HK-2 (cell line): ENCODE measurements at regions not wholly inside any gene's neighbourhood (a gene's known extent, or its start where the extent isn't known, plus 50 kb on each side); places are given as distances from the start of the nearest gene placed in this dataset.
A peak's percentile ranks its signal among the peaks of the same experiment; 100 is the strongest.

Experiments used
- DNase-seq: peaks from one replicate; pipeline ENCODE4 v3.0.0-alpha.2; 2018; ENCODE audit not compliant: unreplicated experiment

DNA sequence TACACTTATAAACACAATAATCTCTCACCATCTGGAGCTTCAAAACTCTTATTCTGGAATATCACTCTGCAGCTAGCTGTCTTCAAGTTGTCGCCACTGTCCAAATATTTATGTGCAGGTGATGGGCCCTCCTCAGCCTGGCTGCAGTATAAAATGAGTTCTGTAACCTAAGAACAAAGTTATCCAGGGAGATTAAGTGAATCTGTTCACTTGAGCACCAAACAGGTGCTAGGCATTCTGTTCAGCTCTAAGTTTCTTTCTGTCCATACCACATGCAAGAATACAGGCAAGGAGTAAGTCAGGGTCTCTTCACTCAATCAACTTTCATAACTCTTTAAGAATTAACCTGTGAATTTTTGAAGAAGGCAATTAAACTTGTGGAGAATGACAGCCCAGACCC is 344.1 kb downstream of the PLK2 start:
- no peak for DNase-seq

DNA sequence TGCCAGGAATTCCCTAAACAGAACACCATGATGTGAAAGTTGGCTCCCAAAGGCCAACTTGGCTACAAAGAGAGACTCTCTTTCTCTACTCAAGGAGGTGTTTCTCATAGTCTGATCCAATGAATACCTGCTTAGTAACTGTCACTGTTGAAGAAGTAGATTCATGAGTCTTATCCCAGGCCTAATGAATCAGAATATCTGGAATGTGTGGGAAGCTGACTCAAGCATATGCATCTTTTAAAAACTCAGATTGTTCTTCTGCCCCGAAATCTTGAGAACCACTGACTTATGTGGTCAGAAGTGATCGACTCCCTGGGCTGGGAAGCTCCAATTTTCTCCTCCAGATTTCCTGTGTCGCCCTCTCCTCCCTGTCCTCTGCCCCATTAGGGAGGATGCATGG is 345.6 kb downstream of the PLK2 start:
- DNase-seq = peak; percentile 4

DNA sequence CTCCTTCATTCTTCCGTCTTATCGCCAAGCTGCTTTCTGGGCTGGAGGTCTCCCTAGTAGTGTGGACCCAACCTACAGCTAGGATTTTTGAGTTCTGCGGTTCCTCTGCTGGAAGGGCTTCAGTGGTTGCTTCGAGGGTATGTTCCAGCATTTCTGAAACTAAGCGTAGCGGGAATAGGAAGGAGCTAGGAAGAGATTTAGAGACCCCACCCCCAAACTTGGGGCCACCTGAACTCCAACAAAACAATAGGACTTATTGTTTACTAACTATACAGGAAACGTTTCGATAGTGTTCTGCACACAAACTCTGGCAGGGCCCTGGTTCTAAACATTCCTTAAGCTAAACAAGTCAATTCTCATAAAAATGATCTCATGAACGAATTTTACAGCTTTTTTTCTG is 346.7 kb downstream of the PLK2 start:
- DNase-seq = no peak

DNA sequence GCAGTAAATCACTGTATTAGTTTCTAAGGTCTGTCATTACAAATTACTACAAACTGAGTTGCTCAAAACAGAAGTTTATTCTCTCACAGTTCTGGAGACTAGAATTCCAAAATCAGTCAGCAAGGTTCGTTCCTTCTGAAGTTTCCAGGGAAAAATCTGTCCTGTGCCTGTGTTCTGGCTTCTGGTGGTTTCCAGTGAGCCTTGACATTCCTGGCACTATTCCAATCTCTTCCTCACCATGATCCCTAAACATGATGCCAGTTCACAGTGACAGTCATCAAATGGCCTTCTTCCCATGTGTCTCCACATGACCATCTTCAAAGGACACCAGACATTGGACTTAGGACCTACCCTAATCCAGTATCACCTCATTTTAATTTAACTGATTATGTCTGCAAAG is 351.4 kb downstream of the PLK2 start:
- DNase-seq = no peak

DNA sequence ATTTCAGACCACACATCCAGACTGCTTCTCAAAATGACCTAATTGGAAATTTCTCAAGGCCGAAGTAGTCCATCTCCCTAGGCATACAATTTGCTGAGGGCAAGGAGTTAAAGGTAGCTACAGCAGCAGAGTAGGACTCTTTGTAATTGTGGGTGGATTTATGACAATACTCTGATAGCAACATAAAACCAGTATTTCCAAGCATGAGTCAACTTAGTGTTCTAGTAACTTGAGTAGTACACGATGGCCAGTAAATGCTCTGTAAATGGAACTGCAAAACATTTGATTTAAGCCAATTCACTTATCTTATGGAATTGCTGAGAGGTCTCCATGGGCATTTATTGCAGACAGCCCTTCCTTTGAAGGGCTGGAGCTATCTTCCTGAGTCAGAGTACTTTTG is 352.2 kb downstream of the PLK2 start:
- no peak for DNase-seq

DNA sequence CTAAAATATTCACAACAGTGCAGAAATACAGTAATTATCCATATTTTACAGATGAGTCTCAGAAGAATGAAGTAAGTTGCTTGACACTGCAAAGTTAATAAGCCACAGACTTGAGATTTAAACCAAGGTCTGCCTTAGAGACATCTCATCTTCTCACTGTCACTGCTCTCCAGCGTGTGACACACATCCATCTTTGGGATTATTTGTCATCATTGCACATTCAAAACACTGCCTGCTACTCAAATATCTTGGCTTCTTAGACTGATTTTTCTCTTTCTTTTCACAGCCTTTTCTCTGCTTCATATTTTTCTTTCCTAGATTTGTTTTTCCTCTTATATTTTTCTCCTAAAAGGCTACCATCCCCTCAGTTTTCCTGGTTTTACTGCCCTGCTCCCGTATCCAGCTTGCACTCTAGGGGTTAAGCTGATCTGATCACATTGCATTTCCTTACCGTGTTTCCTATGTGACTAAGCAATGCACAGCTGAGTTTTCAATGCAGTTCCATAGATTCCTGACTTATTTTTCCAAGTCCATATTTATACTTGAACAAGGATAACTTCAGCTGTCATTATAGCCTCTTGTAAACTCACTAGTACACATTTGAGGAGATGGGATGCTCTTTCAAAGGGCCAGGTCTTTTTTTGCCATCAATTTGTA is 353.0 kb downstream of the PLK2 start:
- DNase-seq = no peak

DNA sequence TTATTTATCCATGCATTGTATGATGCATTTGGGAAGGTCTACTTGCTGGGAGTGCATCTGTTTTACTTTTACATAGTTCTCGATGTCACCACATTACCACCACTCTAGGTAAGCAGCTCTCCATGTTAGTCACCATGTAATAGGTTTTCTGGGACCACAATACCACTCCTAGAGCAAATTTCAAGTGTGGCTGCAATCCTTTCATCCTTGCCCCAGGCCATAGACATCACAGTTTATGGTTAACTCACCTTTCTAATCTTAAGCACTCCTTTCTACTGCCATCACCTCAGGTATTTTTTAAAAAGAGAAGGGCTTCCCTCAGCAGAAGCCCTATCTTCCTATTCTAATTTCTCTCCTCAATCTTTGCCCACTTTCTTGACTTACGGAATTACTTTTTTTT is 354.1 kb downstream of the PLK2 start:
- no peak for DNase-seq

DNA sequence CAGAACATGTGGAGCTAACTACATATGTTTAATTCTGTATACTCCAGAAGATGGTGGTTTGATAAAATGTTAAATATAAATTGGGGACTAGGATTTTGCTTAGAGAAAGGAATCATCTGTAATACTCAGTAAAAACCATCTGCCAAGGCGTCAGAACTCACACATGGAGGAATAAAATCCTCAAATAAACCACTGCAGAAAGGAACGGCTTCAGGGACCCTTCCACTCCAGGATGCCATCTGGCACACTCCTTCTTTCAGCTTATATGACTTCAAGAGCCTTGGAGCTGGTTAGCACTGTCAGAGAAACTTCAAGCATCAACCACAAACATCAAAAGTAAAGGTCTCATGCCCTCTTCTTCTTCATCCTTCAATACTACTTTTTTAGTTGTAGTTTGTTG is 360.6 kb downstream of the PLK2 start:
- no peak for DNase-seq

DNA sequence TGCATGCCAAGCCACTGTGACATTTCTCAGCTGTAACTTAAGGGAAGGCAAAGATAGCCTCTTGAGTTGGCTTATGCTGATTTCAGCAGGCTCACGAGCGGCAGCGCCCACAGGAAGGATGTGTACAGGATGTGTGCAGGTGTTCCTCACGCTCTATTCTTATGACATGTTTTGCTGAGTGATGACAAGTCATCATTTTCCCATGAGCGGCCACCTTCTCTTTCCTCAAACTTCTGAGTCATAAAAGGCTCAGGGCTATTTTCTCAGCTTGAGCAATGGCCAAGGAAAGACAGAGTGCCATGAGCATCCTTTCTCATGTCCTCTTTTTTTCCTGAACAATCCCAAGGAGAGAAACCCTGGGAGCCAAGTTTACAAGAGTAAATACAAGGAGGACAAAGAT is 365.9 kb downstream of the PLK2 start:
- DNase-seq = no peak

DNA sequence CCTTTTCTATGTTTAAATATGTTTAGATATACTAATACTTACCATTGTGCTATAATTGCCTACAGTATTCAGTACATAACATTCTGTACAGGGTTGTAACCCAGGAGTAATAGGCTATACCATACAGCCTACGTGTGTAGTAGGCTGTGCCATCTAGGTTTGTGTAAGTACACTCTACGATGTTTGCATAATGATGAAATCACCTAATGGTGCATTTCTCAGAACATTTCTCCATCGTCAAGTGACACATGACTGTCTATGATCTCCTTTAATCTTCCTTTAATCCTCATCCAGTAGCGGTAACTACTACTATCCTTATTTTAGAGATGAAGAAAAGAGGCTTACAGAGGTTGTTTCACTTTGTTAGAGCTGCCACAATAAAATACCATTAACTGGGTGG is 369.2 kb downstream of the PLK2 start:
- DNase-seq = no peak

DNA sequence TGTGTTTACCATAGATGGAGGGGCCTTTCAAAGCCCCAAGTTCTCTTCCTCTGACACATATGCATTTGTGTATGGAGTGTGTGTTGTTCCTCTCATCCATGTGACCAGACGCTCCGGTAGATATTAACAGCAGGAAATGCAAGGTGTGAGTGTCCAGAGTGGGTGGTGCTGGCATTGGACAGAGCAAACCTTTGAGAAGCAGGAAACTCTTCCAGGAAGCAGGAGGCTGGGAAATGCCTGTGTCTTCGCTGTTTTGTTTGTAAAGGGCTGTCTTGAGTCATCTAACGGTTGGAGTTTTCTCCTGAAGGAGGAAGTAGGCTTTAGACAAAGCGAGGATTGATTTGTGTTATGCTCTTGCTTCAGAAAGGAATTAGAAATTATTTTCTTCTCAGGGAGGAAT is 370.9 kb downstream of the PLK2 start:
- DNase-seq = peak; percentile 20

DNA sequence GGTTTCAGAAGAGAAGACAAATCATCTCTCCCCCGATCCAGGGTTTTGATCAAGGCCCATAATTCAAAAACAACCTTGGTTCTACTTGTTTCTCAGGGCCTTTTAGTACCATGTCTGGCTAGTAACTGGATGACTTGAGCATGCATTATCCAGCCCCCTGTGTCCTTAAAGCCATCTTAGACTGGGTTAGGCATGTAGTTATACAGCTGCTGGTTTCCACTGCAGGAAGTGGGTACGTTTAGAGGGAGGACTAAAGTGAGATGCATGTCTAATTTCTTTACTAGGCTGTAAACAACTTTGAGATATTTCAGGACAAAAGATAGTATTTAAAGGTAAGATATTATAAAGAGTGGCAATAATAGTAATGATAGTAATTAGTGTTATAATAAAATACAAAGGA is 372.0 kb downstream of the PLK2 start:
- no peak for DNase-seq

DNA sequence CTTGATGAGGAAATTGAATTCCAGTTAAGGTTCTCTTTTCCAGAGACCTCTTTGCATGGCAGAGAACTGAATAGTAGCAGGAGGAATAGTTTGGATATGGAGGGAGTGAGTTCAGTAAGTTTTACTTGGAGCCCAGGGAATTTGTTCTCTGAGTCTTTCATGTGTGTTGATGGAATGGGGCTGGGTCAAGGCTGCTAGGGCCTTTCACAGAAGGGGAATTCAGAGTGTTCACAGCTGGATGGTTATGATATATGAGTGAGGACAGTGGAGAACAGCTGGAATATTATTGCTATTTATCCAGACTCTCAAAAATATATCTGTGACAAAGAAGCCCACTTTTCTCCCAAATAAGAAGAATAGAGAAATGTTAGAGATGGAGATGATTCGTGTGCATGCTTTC is 372.8 kb downstream of the PLK2 start:
- DNase-seq = no peak

DNA sequence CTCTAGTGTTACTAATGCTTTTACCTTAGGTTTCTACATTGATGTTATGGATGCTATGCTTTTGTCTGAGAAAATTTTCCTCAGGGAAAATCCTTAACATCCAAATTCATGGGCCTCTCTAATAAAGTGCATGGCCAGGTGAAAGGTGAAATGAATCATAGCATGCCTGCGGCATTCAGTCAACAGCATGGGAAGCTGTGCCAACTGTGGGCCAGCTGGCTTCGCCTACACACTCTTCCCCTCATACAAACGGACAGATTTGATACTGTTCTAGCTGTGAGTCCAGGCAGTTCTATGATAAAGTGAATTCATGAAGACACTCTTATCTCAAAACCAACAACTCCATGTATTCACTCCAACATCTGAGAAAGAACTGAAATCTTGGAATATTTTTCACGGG is 374.1 kb downstream of the PLK2 start:
- DNase-seq = no peak

DNA sequence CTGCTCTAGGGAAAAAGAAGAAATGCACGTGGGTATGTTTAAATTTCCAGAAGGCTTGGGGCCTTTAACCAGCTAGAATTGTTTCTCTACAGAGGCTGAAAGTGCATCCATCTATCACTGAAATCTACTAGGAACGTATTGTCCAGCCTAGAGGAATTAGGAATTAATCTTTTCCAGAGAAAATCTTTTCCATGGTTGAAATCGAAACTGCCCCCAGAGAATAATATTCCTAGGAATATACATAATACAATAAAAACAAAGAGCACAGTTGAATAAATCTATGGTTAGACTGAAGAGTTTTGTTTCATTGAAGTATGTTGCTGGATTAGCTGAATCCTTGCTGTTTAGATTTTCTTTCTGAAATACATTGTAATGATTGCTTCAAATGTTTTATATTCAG is 378.5 kb downstream of the PLK2 start:
- DNase-seq = no peak

DNA sequence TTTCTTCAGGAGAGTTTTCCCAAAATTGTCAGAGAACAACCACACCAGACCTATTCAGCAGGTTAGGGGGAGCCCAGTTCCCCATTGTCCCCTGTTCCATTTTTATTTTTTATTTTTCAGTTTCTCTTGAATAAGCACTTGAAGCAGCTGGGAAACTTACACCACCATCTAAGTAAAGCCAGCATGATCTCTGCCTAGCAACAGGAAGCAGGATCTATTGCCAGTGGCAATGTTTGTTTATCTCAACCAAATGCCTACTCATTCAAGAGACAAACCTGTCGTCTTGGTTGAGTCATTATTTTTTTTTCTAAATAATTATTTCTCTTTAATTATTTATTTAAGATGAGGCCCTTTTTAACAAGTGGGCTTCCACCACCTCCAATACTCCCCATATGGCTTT is 379.3 kb downstream of the PLK2 start:
- no peak for DNase-seq

DNA sequence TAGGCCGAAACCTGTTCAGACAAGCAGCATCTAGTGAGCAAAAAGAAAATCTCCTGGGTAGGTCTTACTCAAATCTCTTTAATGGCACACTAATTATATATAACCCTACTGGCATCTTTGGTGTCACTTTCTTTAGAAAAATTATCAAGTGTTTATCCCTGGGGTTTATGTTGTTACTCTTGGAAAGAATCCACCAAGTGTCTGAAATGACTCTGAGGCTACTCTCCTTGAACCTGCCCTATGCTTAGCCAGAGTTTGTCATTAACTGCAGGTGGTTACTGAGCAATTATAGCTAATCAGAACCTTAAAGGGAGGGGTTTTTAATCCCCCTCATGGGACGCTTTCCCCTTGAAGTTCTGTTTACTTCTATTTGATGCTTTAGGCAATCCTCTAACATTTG is 381.9 kb downstream of the PLK2 start:
- no peak for DNase-seq

DNA sequence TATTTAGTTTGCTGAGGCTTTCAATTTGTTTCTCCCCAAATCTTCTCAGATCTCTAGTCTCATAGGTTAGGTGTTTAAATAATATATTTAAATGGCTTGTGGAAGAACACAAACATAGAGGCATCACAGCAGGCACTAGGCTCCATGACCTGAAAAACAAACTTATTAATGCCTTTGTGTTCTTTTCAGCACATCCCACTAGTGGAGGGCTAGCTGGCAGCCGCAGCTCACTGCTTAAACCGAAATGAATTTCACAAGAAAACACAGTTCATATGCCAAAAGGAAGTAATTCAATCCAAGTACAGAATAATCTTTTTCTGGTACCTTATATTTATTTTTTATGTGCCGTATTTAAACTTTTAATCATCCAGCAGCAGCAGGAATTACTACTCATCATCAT is 382.5 kb downstream of the PLK2 start:
- no peak for DNase-seq

DNA sequence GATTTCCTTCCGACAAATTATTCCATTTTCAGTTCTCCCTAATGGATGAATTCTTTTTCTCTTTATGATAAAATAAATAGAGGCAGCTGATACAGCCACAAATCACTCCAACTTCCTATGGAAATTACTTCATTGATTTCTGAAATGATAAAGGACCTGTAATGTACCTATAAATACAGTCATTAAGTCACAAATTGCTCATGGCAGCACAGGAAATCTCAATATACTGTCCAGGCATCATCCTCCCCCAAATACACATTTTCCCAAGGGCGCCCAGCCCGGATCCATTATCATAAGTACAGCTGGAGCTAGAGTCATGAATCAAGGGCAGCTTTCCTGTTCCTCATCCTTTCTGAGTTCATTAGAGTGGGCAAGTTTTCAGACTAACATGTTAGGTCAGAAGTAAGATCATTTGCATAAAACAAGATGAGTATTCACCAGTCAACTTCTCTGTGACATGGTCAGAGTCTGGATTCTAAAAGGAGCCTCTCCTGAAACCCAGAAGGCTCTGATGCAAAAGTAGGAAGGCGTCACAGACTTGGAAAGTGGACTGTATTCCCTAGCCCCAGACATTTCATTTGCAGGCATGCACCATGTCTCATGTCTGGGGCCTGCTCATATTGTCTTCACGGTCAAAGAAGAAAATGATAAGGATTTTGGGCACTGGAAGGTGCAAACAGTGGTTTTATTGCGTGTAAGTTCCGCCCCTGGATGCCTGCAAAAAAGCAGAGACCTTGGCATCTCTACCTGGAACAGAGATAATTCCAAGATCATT is 383.2 kb downstream of the PLK2 start:
- no peak for DNase-seq

DNA sequence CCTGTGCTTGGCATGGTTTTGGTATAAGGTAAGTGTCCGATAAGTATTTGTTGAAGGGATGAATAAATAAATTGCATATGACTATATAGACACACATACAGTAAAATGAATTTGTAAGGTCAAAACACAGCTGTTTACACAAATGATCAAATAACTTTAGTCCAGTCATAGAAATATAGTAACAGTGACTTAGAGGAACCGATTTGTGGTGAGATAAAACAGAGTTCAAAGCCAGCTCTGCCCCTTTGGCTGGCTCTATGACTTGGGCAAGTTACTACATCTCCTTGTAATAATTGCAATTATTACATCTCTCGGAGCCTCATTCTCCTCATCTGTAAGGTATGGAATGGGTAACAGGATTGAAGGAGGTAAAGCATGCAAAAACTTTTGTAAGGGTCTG is 384.0 kb downstream of the PLK2 start:
- DNase-seq = no peak

DNA sequence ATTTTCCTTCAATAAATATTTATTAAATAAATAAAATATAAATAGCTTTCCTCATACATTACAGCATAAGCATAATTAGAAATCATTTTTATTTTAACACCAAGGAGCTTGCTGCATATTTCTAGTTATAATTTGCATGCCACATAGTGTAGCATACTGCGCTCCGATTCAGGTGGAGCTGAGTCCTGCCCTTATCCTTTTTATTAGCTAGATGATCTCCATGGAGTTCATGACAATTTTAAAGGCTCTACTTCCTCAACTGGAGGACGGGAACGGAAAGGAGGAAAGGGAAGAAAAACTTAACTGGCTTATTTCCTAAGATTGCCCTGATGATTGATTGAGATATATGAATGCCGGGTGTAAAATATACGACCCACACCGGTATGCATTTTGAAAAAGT is 385.2 kb downstream of the PLK2 start:
- no peak for DNase-seq

DNA sequence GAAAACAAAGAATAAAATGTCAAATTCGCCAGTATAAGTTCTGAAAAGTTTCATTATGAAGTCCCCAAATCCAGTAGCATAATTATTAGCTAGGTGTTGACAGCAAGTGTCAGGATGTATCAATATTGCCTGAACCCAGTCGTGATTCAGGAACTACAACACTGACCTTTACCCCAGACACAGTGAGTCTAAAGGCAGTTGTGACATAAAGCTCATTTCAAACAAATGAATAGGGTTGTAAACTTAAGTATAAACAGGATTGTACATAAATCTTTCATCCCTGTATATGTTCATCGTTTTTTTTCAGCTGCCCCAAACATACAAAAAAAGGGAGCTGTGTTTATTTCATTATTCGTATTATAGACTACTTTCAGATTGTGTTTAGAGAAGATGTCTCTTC is 385.7 kb downstream of the PLK2 start:
- DNase-seq = no peak

DNA sequence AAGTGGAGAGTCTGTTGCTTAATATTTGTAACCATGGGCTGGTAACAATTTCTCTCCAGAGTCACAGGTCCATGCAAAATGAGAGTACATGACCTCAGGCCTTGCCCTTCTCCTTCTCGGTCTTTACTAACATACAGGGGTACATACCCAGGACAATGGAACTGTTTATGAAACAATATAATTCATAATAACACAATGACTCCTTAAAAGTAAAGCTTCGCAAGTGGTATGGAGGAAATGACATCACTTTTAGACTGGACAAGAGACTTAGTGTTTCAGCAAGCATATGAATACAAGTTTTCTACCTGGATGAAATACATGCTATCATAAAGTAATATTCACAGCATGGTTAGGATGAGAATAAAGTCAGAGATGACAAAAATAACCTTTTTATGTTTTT is 386.6 kb downstream of the PLK2 start:
- DNase-seq = no peak
